ENCODE measurements at regions not wholly inside any gene's neighbourhood (a gene's known extent, or its start where the extent isn't known, plus 50 kb on each side); places are given as distances from the start of the nearest gene placed in this dataset.

DNA sequence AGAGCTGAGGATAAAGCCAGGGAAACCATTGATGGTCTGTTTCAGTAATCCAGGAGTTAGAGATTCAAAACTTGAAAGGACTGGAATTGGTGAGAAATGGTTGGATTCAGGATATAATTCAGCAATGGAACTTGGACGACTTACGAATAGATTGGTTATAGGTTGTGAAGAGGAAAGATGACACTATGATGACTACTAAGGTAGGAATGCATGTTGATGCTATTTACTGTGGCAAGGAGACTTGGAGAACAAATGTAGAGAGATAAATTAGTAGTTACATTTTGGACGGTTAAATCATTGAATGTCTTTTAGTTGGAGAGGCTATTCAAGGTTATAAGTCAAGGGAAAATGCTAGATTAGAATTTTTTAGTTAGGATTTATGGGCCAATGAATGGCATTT lies 365.4 kb upstream of the TECRL start:
- TF ChIP-seq, protein P1, sequence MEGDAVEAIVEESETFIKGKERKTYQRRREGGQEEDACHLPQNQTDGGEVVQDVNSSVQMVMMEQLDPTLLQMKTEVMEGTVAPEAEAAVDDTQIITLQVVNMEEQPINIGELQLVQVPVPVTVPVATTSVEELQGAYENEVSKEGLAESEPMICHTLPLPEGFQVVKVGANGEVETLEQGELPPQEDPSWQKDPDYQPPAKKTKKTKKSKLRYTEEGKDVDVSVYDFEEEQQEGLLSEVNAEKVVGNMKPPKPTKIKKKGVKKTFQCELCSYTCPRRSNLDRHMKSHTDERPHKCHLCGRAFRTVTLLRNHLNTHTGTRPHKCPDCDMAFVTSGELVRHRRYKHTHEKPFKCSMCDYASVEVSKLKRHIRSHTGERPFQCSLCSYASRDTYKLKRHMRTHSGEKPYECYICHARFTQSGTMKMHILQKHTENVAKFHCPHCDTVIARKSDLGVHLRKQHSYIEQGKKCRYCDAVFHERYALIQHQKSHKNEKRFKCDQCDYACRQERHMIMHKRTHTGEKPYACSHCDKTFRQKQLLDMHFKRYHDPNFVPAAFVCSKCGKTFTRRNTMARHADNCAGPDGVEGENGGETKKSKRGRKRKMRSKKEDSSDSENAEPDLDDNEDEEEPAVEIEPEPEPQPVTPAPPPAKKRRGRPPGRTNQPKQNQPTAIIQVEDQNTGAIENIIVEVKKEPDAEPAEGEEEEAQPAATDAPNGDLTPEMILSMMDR (IDR thresholded peaks at IDR 0.05): no peak
- TF ChIP-seq POLR2A (IDR thresholded peaks at IDR 0.05): no peak

Measured in right lobe of liver (tissue), 4 donors.